C4-2B (cell line): ENCODE measurements at regions not wholly inside any gene's neighbourhood (a gene's known extent, or its start where the extent isn't known, plus 50 kb on each side); places are given as distances from the start of the nearest gene placed in this dataset.

Experiments
- H3K27ac ChIP-seq: fragments of 450-650 bp; 2 replicates; pipeline ENCODE4 v1.5.1; 2017
- CTCF ChIP-seq: fragments of 450-650 bp; conservative IDR thresholded peaks from 2 replicates; pipeline ENCODE4 v1.5.1; 2017; ENCODE audit warnings: mild to moderate bottlenecking
- ZFX ChIP-seq: fragments of 450-650 bp; IDR thresholded peaks from 2 replicates; pipeline ENCODE4 v1.6.1; 2017

GRCh38 chr1:22246755-22247480 lies 104.0 kb upstream of the WNT4 start:
- TF ChIP-seq CTCF (no peak), ZFX (no peak)
- no peak overlapping the region for H3K27ac ChIP-seq

- no peak overlapping the region for H3K27ac ChIP-seq
- TF ChIP-seq ZFX (no peak), CTCF (no peak)
These were observed 104.8 kb upstream of the WNT4 start for GRCh38 chr1:22247527-22248245.

DNA sequence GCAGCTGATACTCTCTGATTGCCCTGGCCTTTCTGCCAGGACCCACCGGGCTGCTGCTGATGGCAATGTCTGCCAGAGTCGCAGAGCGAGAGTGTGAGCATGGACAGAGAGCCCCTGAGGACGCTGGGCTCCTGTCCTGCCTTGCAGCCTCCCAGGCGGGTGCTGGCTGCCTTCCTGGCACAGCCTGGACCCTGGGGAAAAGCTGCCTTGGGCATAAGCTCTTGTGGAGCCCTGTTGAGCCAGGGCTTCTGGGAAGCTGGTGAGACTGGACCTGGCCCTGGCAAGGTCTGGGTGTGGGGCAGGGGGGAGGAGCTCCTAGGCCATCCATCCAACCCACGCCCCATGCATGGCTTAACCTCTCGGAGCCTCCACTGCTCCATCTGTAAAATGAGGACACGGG lies 105.8 kb upstream of the WNT4 start:
- H3K27ac ChIP-seq = no peak overlapping the region
- no peak for TF ChIP-seq ZFX
- TF ChIP-seq CTCF = no peak

- TF ChIP-seq ZFX (no peak), CTCF (no peak)
- no peak overlapping the region for H3K27ac ChIP-seq
These were observed 107.2 kb upstream of the WNT4 start for GRCh38 chr1:22249928-22250680.

DNA sequence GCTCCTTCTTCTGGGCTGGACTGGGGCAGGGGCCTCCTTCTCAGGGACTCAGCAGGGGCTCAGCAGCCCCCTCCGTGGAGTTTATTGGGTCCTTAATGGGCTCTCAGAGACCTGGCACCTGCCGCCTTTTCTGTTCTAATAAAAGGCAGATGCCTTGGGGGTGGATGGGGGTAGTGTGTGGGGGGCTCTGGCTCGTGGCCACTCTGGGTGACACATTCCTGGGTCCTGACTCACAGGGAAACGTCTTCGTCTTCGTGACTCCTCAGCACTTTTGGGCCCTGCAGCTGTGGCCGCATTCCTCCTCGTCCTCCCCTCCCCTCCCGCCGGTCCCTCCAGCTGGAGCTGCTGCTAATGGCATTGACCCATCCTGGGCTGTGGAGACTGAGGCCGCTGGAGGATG lies 107.8 kb upstream of the WNT4 start:
- no peak overlapping the region for H3K27ac ChIP-seq
- no peak for TF ChIP-seq ZFX
- TF ChIP-seq CTCF = no peak

GRCh38 chr1:22252251-22252650 lies 109.4 kb upstream of the WNT4 start:
- TF ChIP-seq ZFX = no peak
- TF ChIP-seq CTCF = no peak
- no peak overlapping the region for H3K27ac ChIP-seq
